CD4-positive, alpha-beta memory T cell (primary cell): ENCODE measurements at regions not wholly inside any gene's neighbourhood (a gene's known extent, or its start where the extent isn't known, plus 50 kb on each side); places are given as distances from the start of the nearest gene placed in this dataset.

Experiments used
- CTCF ChIA-PET: fragments of 350-600 bp; sonication (Branson Sonifier 250); formaldehyde crosslinking; loops from one replicate; lab custom pipeline; 2021; ENCODE audit warnings: inconsistent platforms; ENCODE audit not compliant: partially characterized antibody; lab: Charles Lee
- POLR2A ChIA-PET: fragments of 350-600 bp; sonication (Branson Sonifier 250); formaldehyde crosslinking; loops from one replicate; lab custom pipeline; 2021; ENCODE audit not compliant: partially characterized antibody; lab: Charles Lee
- DNase-seq, 5 donors: peaks; one replicate each; pipeline versions ENCODE4 v3.0.0 to v3.0.0-alpha.2; 2020 to 2022; ENCODE audit warnings: mixed read lengths in 1 of 5
- H3K27ac ChIP-seq: one replicate; pipeline ENCODE4 v1.7.0; 2013; ENCODE audit warnings: low read depth, low read length
- H3K27me3 ChIP-seq: 2 replicates; pipeline ENCODE4 v1.7.0; 2013; ENCODE audit warnings: mild to moderate bottlenecking, low read length, moderate library complexity; ENCODE audit not compliant: insufficient read depth
- H3K36me3 ChIP-seq: 2 replicates; pipeline ENCODE4 v1.7.0; 2013; ENCODE audit warnings: mild to moderate bottlenecking, low read length, moderate library complexity; ENCODE audit not compliant: insufficient read depth
- H3K4me1 ChIP-seq: 2 replicates; pipeline ENCODE4 v1.7.0; 2013; ENCODE audit warnings: mild to moderate bottlenecking, low read length, moderate library complexity; ENCODE audit not compliant: insufficient read depth
- H3K4me3 ChIP-seq, 2 donors: one replicate each; pipeline ENCODE4 v1.7.0; 2013; ENCODE audit warnings: low read length in 2 of 2, mild to moderate bottlenecking in 1 of 2
- H3K9me3 ChIP-seq, 2 donors: one replicate each; pipeline ENCODE4 v1.7.0; 2013; ENCODE audit warnings: low read length in 2 of 2, control low read depth in 1 of 2; ENCODE audit not compliant: control insufficient read depth in 1 of 2
- H3K27ac Mint-ChIP-seq, 7 donors: one replicate each; pipeline ENCODE4 v1.8.0; 2020 to 2021; ENCODE audit warnings: mixed read lengths in 7 of 7, mild to moderate bottlenecking in 6 of 7, inconsistent platforms in 3 of 7, moderate library complexity in 3 of 7
- H3K27me3 Mint-ChIP-seq, 2 donors: one replicate each; pipeline ENCODE4 v1.8.0; 2020 to 2021; ENCODE audit warnings: mixed read lengths in 2 of 2
- H3K36me3 Mint-ChIP-seq, 2 donors: one replicate each; pipeline ENCODE4 v1.8.0; 2020 to 2021; ENCODE audit warnings: mixed read lengths in 2 of 2, inconsistent platforms in 1 of 2, mild to moderate bottlenecking in 1 of 2
- H3K4me1 Mint-ChIP-seq, 4 donors: one replicate each; pipeline ENCODE4 v1.8.0; 2020 to 2021; ENCODE audit warnings: mixed read lengths in 4 of 4, mild to moderate bottlenecking in 1 of 4
- H3K4me3 Mint-ChIP-seq, 8 donors: one replicate each; pipeline ENCODE4 v1.8.0; 2020 to 2021; ENCODE audit warnings: mixed read lengths in 8 of 8, mild to moderate bottlenecking in 7 of 8, moderate library complexity in 6 of 8, inconsistent platforms in 3 of 8
- H3K9me3 Mint-ChIP-seq, 8 donors: one replicate each; pipeline ENCODE4 v1.8.0; 2020 to 2021; ENCODE audit warnings: mixed read lengths in 8 of 8, mild to moderate bottlenecking in 5 of 8, inconsistent platforms in 3 of 8, moderate library complexity in 1 of 8
- intact Hi-C: fragments of 100-400 bp; cut with micrococcal nuclease; formaldehyde crosslinking; loops from one replicate; pipeline ENCODE4 v1.15.1; 2023

DNA sequence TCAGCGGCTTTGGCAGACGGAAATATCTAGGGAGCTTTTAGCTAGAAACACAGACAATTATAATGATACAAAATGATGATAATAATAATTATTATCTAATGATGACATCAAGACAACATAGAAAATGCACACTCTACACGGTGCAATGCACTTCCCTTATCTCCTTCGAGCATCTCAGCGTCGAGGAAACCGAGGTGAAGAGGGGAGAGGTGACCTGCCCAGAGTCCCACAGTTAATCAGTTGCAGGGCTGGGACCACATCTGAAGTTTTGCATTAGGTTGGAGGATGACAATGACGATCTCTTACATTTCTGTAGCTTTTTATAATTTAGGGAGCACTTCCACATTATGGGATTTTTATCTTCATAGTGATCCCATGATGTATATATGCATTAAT is 130.2 kb downstream of the PAPOLA start:
- ChIA-PET CTCF (no interaction called here), POLR2A (no interaction called here)
- H3K9me3 Mint-ChIP-seq: no peaks in the 10 kb centered on the region
- peaks cover 0 to 4% (median 2%) of the 10 kb centered on the region in 4 donors for H3K4me1 Mint-ChIP-seq
- Histone ChIP-seq H3K36me3 (no peaks in the 10 kb centered on the region), H3K27me3 (no peaks in the 10 kb centered on the region), H3K4me3 (no peak overlapping the region), H3K4me1 (no peaks in the 10 kb centered on the region), H3K27ac (no peak overlapping the region), H3K9me3 (no peaks in the 10 kb centered on the region)
- DNase-seq: no peak
- intact Hi-C loops: no loop called here
- no peaks in the 10 kb centered on the region for H3K27me3 Mint-ChIP-seq
- no peak overlapping the region for H3K27ac Mint-ChIP-seq
- no peak overlapping the region for H3K4me3 Mint-ChIP-seq
- H3K36me3 Mint-ChIP-seq: no peaks in the 10 kb centered on the region

DNA sequence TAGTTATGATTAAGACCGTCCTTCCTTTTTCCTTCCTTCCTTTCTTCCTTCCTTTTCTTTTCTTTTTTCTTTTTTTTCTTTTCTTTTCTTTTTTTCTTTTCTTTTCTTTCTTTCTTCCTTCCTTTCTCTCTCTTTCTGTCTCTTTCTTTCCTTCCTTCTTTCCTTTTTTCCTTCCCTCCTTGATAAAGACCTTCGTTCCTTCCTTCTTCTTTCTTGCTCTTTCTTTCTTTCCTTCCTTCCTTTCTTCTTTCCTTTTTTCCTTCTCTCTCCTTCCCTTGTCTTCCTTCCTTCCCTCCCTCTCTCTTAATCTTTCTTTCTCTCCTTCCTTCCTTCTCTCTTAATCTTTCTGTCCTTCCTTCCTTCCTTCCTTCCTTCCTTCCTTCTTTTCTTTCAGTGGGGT is 130.9 kb downstream of the PAPOLA start:
- H3K36me3 Mint-ChIP-seq: no peaks in the 10 kb centered on the region
- ChIA-PET POLR2A (no interaction called here), CTCF (no interaction called here)
- Histone ChIP-seq H3K27ac (no peak overlapping the region), H3K36me3 (no peaks in the 10 kb centered on the region), H3K9me3 (no peaks in the 10 kb centered on the region), H3K27me3 (no peaks in the 10 kb centered on the region), H3K4me1 (no peaks in the 10 kb centered on the region), H3K4me3 (no peak overlapping the region)
- no peak for DNase-seq
- peak overlapping the region in 2 of 7 donors; percentile 52 to 70 for H3K27ac Mint-ChIP-seq
- no peak overlapping the region for H3K4me3 Mint-ChIP-seq
- H3K27me3 Mint-ChIP-seq: no peaks in the 10 kb centered on the region
- no peaks in the 10 kb centered on the region for H3K9me3 Mint-ChIP-seq
- intact Hi-C loops: no loop called here
- H3K4me1 Mint-ChIP-seq: peaks cover 0 to 4% (median 2%) of the 10 kb centered on the region in 4 donors

DNA sequence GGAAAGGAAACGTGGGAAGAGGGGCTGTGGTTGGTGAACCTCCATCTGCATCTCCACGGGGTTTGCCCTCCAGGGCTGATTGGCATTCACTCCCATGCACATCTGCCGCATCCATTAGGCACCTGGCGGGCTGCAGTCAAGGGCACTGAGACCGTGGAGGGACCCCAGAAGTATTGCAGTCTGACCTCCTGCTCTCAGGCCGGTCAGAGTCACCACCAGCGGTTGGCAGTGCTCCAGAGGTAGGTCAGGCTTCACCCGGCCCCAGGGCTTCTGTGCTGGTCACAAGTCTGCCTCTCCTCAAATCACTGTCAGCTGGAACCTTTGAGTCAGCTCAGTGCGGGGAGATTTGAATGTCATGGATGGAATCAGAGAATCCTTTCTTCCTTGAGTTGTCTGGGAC is 132.3 kb downstream of the PAPOLA start:
- ChIA-PET POLR2A (no interaction called here), CTCF (no interaction called here)
- no peaks in the 10 kb centered on the region for H3K9me3 Mint-ChIP-seq
- Histone ChIP-seq H3K27ac (no peak overlapping the region), H3K36me3 (no peaks in the 10 kb centered on the region), H3K4me1 (no peaks in the 10 kb centered on the region), H3K27me3 (no peaks in the 10 kb centered on the region), H3K4me3 (no peak overlapping the region), H3K9me3 (no peaks in the 10 kb centered on the region)
- peaks cover 0 to 4% (median 2%) of the 10 kb centered on the region in 4 donors for H3K4me1 Mint-ChIP-seq
- H3K27ac Mint-ChIP-seq: no peak overlapping the region
- H3K4me3 Mint-ChIP-seq: no peak overlapping the region
- H3K36me3 Mint-ChIP-seq: no peaks in the 10 kb centered on the region
- intact Hi-C loops: no loop called here
- H3K27me3 Mint-ChIP-seq: peaks cover 0 to 2% of the 10 kb centered on the region in 2 donors
- no peak for DNase-seq

DNA sequence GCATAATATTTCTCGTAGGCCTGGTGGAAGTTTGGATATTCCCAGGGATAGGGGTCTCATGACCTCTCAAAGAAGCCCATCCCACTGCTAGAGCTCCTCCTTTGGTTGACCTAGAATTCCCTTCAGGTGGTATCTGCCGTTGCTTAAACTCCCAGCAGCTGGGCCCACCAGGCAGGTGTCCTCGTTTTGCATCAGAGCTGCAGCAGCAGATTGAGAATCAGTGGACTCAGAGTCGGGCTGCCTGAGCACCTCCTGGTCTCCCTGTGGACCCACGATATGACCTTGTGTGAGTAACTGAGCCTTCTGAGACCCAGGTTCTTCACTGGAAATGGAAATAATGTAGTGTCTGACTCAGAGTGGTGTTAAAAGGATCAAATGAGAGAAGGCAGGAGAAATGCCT is 132.7 kb downstream of the PAPOLA start:
- POLR2A ChIA-PET: no interaction called here
- H3K36me3 ChIP-seq: no peaks in the 10 kb centered on the region

DNA sequence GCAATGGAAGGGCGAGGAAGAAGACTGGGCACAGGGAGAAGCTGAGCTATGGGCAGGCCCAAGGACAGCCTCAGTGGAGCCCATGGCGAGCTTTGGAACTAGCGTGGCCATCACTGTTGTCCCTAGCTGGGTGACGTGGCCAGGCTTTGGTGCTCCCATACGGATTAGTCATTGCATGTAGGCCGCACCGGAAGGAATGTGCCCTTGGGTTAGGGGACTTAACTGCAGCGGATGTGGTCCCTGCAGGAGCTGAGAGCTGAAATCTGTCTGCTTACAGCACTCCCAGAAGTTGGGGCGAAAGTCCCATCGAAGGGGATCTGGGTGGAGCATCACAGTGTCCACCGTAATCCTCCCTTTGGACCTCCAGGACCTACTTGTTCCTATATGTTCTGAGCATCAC is 133.7 kb downstream of the PAPOLA start:
- ChIA-PET CTCF (no interaction called here), POLR2A (no interaction called here)
- intact Hi-C loops: no loop called here
- Mint-ChIP-seq H3K27ac (no peak overlapping the region), H3K4me1 (peaks cover 0 to 4% (median 2%) of the 10 kb centered on the region in 4 donors), H3K36me3 (no peaks in the 10 kb centered on the region), H3K27me3 (peaks cover 0 to 2% of the 10 kb centered on the region in 2 donors), H3K9me3 (no peaks in the 10 kb centered on the region), H3K4me3 (no peak overlapping the region)
- Histone ChIP-seq H3K4me3 (no peak overlapping the region), H3K27ac (no peak overlapping the region), H3K4me1 (no peaks in the 10 kb centered on the region), H3K9me3 (no peaks in the 10 kb centered on the region), H3K36me3 (no peaks in the 10 kb centered on the region), H3K27me3 (no peaks in the 10 kb centered on the region)
- no peak for DNase-seq

More for the DNA sequence above, 132.7 kb downstream of the PAPOLA start:
- no peaks in the 10 kb centered on the region for H3K27me3 ChIP-seq
- no peaks in the 10 kb centered on the region for H3K36me3 Mint-ChIP-seq
- DNase-seq: no peak
- no peaks in the 10 kb centered on the region for H3K9me3 Mint-ChIP-seq
- H3K27ac ChIP-seq: no peak overlapping the region
- H3K27me3 Mint-ChIP-seq: peaks cover 0 to 2% of the 10 kb centered on the region in 2 donors
- CTCF ChIA-PET: no interaction called here
- no peaks in the 10 kb centered on the region for H3K9me3 ChIP-seq
- peaks cover 0 to 4% (median 2%) of the 10 kb centered on the region in 4 donors for H3K4me1 Mint-ChIP-seq
- intact Hi-C loops: no loop called here
- no peak overlapping the region for H3K4me3 Mint-ChIP-seq
- H3K4me1 ChIP-seq: no peaks in the 10 kb centered on the region
- H3K4me3 ChIP-seq: no peak overlapping the region
- no peak overlapping the region for H3K27ac Mint-ChIP-seq

DNA sequence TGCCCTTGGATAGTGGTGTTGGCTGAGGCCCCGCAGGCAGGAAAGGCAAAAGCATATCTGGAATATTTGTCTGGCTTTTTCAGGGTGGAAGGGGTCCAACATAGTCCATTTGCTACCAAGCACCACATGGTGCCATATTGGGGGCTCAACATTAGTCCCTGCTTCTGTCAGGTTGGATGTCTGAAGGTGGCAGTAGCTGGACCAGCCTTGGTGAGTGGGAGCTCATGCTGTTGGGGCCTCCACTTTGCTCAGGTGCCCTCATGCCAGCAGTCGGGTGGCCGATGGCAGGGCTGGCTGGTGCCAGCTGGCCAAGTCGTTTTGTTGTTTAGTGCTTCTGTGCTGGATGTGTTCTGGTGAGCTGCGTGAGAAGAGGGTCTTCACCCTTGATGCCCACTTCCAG is 135.3 kb downstream of the PAPOLA start:
- no peaks in the 10 kb centered on the region for H3K36me3 Mint-ChIP-seq
- Histone ChIP-seq H3K4me1 (no peaks in the 10 kb centered on the region), H3K36me3 (no peaks in the 10 kb centered on the region), H3K9me3 (no peaks in the 10 kb centered on the region), H3K27ac (no peak overlapping the region), H3K4me3 (no peak overlapping the region), H3K27me3 (no peaks in the 10 kb centered on the region)
- intact Hi-C loops: no loop called here
- no peak overlapping the region for H3K4me3 Mint-ChIP-seq
- POLR2A ChIA-PET: no interaction called here
- H3K27ac Mint-ChIP-seq: no peak overlapping the region
- H3K27me3 Mint-ChIP-seq: peaks cover 2% of the 10 kb centered on the region in 2 donors
- H3K4me1 Mint-ChIP-seq: peaks cover 0 to 2% (median 0%) of the 10 kb centered on the region in 4 donors
- CTCF ChIA-PET: no interaction called here
- H3K9me3 Mint-ChIP-seq: no peaks in the 10 kb centered on the region
- no peak for DNase-seq

DNA sequence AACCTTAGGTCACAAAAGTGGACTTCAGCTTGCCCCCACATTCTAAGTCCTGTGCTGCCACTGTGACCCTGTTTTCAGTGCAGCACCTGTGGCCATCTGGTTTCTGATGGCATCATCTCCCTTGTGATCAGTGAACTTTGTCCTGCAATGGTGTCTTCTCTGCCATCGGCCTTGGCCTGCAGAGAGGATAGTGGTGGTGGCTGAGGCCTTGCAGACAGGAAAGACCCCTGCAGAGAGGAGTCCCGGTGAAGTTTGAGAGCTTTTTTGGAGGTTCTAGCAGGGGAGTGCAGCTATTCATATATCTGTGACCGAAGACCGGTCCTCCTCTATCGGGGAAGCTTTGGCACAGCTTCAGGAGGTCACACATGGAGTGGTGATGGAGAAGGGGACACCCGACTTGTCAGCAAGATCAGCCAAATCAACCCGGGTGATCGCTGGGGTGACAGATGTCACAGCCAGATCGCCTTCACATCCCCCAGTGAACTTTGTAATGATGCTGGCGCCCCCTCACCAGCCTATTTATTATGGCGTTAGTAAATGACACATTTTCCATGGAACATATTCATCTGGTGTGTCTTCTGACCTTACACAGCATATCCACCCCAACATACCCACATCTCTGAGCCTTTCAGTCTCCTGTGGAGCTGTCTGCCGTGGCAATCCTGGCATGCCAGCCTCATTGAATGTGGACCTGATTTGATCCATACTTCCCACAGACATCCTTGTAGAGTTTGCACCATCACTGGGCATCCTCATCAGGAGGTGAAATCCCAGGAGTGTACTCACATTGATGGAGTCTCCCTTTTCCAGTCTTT is 136.1 kb downstream of the PAPOLA start:
- H3K36me3 ChIP-seq: no peaks in the 10 kb centered on the region
- H3K36me3 Mint-ChIP-seq: no peaks in the 10 kb centered on the region
- no peak overlapping the region for H3K4me3 Mint-ChIP-seq
- H3K27ac Mint-ChIP-seq: no peak overlapping the region
- intact Hi-C loops: no loop called here
- H3K4me3 ChIP-seq: no peak overlapping the region
- no peaks in the 10 kb centered on the region for H3K9me3 Mint-ChIP-seq
- no peak for DNase-seq
- no peak overlapping the region for H3K27ac ChIP-seq
- CTCF ChIA-PET: no interaction called here
- H3K4me1 ChIP-seq: no peaks in the 10 kb centered on the region
- no peaks in the 10 kb centered on the region for H3K9me3 ChIP-seq
- H3K4me1 Mint-ChIP-seq: peaks cover 0 to under 1% (median 0%) of the 10 kb centered on the region in 4 donors
- H3K27me3 Mint-ChIP-seq: peaks cover 2% of the 10 kb centered on the region in 2 donors
- no peaks in the 10 kb centered on the region for H3K27me3 ChIP-seq
- POLR2A ChIA-PET: no interaction called here
